ENCODE measurements at regions not wholly inside any gene's neighbourhood (a gene's known extent, or its start where the extent isn't known, plus 50 kb on each side); places are given as distances from the start of the nearest gene placed in this dataset.
"Not testable (repeated sequence)": the region's sequence is repeated elsewhere in the genome, so short reads cannot be mapped to it uniquely, and the experiment has no call there.

DNA sequence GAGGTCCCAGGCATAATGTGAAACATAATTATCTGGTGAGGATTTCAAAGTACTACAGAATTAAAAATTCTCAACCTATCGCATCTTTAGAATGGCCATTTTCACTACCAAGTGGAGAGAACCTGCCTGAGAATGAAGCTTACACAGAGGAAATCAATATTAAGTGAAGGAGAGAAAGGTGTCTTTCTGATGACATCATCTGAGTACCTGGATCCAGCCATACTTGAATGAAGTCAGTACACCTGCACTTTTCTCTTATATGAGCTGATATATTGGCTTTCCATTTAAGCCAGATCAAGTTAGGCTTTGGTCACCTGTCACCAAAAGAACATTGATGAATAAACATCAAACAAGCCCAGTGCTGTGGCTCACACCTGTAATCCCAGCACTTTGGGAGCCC, 118.9 kb upstream of the MED14 start:
- no peaks in the 10 kb centered on the region for H3K27me3 ChIP-seq
- no peak for DNase-seq
- no peak overlapping the region for H3K4me3 ChIP-seq
- TF ChIP-seq, protein P1, sequence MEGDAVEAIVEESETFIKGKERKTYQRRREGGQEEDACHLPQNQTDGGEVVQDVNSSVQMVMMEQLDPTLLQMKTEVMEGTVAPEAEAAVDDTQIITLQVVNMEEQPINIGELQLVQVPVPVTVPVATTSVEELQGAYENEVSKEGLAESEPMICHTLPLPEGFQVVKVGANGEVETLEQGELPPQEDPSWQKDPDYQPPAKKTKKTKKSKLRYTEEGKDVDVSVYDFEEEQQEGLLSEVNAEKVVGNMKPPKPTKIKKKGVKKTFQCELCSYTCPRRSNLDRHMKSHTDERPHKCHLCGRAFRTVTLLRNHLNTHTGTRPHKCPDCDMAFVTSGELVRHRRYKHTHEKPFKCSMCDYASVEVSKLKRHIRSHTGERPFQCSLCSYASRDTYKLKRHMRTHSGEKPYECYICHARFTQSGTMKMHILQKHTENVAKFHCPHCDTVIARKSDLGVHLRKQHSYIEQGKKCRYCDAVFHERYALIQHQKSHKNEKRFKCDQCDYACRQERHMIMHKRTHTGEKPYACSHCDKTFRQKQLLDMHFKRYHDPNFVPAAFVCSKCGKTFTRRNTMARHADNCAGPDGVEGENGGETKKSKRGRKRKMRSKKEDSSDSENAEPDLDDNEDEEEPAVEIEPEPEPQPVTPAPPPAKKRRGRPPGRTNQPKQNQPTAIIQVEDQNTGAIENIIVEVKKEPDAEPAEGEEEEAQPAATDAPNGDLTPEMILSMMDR (IDR thresholded peaks at IDR 0.05): no peak
- intact Hi-C loops (cut with DNase I): no loop called here
- H3K36me3 ChIP-seq: no peaks in the 10 kb centered on the region
- WGBS, 2 donors: 89 to 92% methylated on average over 1 of the region's 1 CpG
- H3K9me3 ChIP-seq: no peaks in the 10 kb centered on the region
- no peak overlapping the region for H3K27ac ChIP-seq
- H3K4me1 ChIP-seq: no peaks in the 10 kb centered on the region

DNA sequence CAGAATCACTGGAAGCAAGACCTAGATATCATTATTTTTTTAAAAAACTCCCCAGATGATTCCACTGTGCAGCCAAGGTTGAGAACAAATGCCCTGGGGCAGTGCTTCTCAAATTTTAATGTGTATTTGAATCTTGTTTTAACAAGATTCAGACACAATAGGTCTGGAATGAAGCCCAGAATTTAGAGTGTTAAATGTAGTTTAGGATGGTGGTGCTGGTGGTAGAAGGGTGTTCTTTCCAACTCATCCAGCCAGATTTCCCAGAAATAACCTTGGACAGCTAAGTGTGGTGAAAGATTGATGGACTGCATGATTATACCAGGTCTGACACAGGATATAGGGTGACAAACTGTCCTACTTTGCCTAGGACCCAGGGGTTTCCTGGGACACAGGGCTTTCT, 120.1 kb upstream of the MED14 start:
- Histone ChIP-seq H3K9me3 (no peaks in the 10 kb centered on the region), H3K4me3 (no peak overlapping the region), H3K27ac (no peak overlapping the region), H3K36me3 (no peaks in the 10 kb centered on the region), H3K27me3 (no peaks in the 10 kb centered on the region), H3K4me1 (no peaks in the 10 kb centered on the region)
- DNase-seq: no peak
- intact Hi-C loops (cut with DNase I): no loop called here
- TF ChIP-seq EP300 (IDR thresholded peaks at IDR 0.05) (no peak), POLR2AphosphoS5 (IDR thresholded peaks at IDR 0.05) (no peak), POLR2A (IDR thresholded peaks at IDR 0.05) (no peak)
- TF ChIP-seq, protein P1 (IDR thresholded peaks at IDR 0.05): no peak

DNA sequence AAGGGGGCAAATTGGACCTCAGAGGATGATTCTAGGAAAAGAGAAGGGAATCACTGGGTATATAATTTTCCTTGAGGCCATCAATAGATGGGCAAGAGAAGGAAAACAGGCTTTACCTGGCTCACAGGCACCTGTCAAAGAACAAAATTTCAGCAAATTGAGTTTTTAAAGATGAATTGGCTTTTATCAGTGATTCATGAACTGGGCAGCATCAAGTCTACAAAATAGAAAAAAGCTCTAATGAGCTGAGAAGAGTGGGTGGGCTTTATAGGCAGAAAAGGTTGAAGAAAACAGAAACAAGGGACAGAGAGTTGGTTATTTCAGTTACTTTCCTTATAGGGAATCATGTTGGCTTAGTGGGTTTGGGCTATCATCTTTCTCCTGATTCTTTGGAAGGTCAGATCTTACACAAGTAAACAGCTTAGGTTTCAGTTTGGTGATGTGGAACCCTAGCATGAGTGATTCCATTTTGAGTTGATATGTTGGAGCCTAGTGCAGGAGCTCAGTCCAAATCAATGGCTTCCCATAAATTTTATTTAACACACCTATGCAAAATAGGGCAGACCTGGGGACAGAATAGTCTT, 120.7 kb upstream of the MED14 start:
- Histone ChIP-seq H3K27ac (no peak overlapping the region), H3K36me3 (no peaks in the 10 kb centered on the region), H3K4me3 (no peak overlapping the region), H3K27me3 (no peaks in the 10 kb centered on the region), H3K4me1 (no peaks in the 10 kb centered on the region), H3K9me3 (no peaks in the 10 kb centered on the region)
- intact Hi-C loops (cut with DNase I): no loop called here
- TF ChIP-seq POLR2AphosphoS5 (IDR thresholded peaks at IDR 0.05): no peak
- TF ChIP-seq POLR2A (IDR thresholded peaks at IDR 0.05): no peak
- TF ChIP-seq, protein P1 (IDR thresholded peaks at IDR 0.05): no peak
- no peak for TF ChIP-seq EP300 (IDR thresholded peaks at IDR 0.05)
- DNase-seq: no peak

DNA sequence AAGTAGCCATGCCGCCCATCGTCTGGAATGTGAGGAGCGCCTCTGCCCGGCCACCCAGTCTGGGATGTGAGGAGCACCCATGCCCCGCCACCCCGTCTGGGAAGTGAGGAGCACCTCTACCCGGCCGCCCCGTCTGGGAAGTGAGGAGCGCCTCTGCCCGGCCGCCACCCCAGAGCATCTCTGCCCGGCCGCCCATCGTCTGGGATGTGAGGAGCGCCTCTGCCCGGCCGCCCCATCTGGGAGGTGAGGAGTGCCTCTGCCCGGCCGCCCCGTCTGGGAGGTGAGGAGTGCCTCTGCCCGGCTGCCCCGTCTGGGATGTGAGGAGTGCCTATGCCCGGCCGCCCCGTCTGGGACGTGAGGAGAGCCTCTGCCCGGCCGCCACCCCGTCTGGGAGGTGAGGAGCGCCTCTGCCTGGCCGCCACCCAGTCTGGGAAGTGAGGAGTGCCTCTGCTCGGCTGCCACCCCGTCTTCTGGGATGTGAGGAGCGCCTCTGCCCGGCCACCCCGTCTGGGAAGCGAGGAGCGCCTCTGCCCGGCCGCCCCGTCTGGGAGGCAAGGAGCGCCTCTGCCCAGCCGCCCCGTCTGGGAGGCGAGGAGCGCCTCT, 126.7 kb upstream of the MED14 start:
- H3K9me3 ChIP-seq; intact Hi-C loops (cut with DNase I); H3K4me1 ChIP-seq; H3K27ac ChIP-seq; H3K27me3 ChIP-seq; DNase-seq; H3K36me3 ChIP-seq; H3K4me3 ChIP-seq: not testable (repeated sequence)
- WGBS, 2 donors: 97 to 98% methylated on average over 47 of the region's 47 CpGs

DNA sequence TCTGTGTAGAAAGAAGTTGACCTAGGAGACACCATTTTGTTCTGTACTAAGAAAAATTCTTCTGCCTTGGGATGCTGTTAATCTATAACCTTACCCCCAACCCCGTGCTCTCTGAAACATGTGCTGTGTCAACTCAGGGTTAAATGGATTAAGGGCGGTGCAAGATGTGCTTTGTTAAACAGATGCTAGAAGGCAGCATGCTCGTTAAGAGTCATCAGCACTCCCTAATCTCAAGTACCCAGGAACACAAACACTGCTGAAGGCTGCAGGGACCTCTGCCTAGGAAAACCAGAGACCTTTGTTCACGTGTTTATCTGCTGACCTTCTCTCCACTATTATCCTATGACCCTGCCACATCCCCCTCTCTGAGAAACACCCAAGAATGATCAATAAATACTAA, 127.9 kb upstream of the MED14 start:
- H3K9me3 ChIP-seq; DNase-seq; H3K36me3 ChIP-seq; H3K27ac ChIP-seq; intact Hi-C loops (cut with DNase I); H3K4me3 ChIP-seq; H3K27me3 ChIP-seq: not testable (repeated sequence)
- 28 to 61% methylated on average over 4 of the region's 4 CpGs for WGBS, 2 donors
- H3K4me1 ChIP-seq: peaks cover 0 to 15% (median 6%) of the 10 kb centered on the region in 4 donors

DNA sequence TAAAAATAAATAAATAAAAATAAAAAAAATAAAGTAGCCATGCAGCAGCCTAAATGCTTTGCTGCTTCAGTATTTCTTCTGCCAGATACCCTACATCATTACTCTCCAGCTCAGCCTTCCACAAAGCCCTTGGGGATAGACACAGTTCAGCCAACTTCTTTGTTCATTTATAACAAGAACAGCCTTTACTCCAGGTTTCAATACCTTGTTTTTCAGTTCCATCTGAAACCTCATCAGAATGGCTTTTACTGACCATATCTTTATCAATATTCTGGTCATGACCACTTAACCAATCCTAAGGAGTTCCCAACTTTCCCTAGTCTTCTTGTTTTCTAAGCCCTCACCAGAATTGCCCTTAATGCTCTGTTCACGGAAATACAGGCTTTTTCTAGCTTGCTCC, 128.3 kb upstream of the MED14 start:
- no peak for DNase-seq
- TF ChIP-seq POLR2AphosphoS5 (IDR thresholded peaks at IDR 0.05) (no peak), EP300 (IDR thresholded peaks at IDR 0.05) (no peak), POLR2A (IDR thresholded peaks at IDR 0.05) (no peak)
- TF ChIP-seq, protein P1 (IDR thresholded peaks at IDR 0.05): no peak
- H3K9me3 ChIP-seq: no peaks in the 10 kb centered on the region
- intact Hi-C loops (cut with DNase I): no loop called here
- H3K27ac ChIP-seq: no peak overlapping the region
- no peaks in the 10 kb centered on the region for H3K27me3 ChIP-seq
- H3K36me3 ChIP-seq: no peaks in the 10 kb centered on the region
- peaks cover 0 to 15% (median 6%) of the 10 kb centered on the region in 4 donors for H3K4me1 ChIP-seq
- WGBS, 2 donors: 83 to 94% methylated on average over 1 of the region's 1 CpG
- no peak overlapping the region for H3K4me3 ChIP-seq

Measured in sigmoid colon (tissue), 6 donors.